Tibial nerve (tissue), 4 donors: ENCODE measurements at regions not wholly inside any gene's neighbourhood (a gene's known extent, or its start where the extent isn't known, plus 50 kb on each side); places are given as distances from the start of the nearest gene placed in this dataset.

Experiments
- EP300 ChIP-seq, 2 donors: sonication (generic); formaldehyde crosslinking; IDR thresholded peaks; one replicate each; pipeline ENCODE4 v1.6.1; 2017; ENCODE audit warnings: antibody characterized with exemption in 2 of 2, mild to moderate bottlenecking in 1 of 2
- POLR2A ChIP-seq, 2 donors: fragments of 450-650 bp; IDR thresholded peaks; one replicate each; pipeline ENCODE4 v1.6.1; 2017; ENCODE audit warnings: antibody characterized with exemption in 2 of 2, mild to moderate bottlenecking in 2 of 2, moderate library complexity in 2 of 2
- TF ChIP-seq, protein P1 (sequence below), 5 experiments: fragments of 200-600 bp in 3 of 5; fragments of 450-650 bp in 2 of 5; sonication (generic) in 3 of 5; IDR thresholded peaks; one replicate each; pipeline ENCODE4 v1.5.1; 2016 to 2019; ENCODE audit warnings: antibody characterized with exemption in 5 of 5, mild to moderate bottlenecking in 3 of 5, moderate library complexity in 2 of 5

- TF ChIP-seq, protein P1, sequence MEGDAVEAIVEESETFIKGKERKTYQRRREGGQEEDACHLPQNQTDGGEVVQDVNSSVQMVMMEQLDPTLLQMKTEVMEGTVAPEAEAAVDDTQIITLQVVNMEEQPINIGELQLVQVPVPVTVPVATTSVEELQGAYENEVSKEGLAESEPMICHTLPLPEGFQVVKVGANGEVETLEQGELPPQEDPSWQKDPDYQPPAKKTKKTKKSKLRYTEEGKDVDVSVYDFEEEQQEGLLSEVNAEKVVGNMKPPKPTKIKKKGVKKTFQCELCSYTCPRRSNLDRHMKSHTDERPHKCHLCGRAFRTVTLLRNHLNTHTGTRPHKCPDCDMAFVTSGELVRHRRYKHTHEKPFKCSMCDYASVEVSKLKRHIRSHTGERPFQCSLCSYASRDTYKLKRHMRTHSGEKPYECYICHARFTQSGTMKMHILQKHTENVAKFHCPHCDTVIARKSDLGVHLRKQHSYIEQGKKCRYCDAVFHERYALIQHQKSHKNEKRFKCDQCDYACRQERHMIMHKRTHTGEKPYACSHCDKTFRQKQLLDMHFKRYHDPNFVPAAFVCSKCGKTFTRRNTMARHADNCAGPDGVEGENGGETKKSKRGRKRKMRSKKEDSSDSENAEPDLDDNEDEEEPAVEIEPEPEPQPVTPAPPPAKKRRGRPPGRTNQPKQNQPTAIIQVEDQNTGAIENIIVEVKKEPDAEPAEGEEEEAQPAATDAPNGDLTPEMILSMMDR (IDR thresholded peaks at IDR 0.05) = no peak
- TF ChIP-seq POLR2A (IDR thresholded peaks at IDR 0.05) = no peak
- TF ChIP-seq EP300 (IDR thresholded peaks at IDR 0.05) = no peak
These were observed 426.2 kb downstream of the HTR1A start for GRCh38 chr5:63535840-63536602.
